SU-DHL-6 (cell line): ENCODE measurements at regions not wholly inside any gene's neighbourhood (a gene's known extent, or its start where the extent isn't known, plus 50 kb on each side); places are given as distances from the start of the nearest gene placed in this dataset.

Source experiments
- H2AFZ ChIP-seq: fragments of 200-600 bp; sonication (generic); 2 replicates; pipeline ENCODE4 v1.6.1; 2014; ENCODE audit warnings: low read depth, mild to moderate bottlenecking, moderate library complexity, mixed read lengths, antibody characterized with exemption, low read length; ENCODE audit not compliant: severe bottlenecking
- H3F3A ChIP-seq: fragments of 200-600 bp; shearing (Covaris generic); 2 replicates; pipeline ENCODE4 v1.6.0; 2016; ENCODE audit warnings: antibody characterized with exemption, mild to moderate bottlenecking; ENCODE audit not compliant: insufficient read depth
- H3K27ac ChIP-seq: fragments of 200-600 bp; sonication (generic); 2 replicates; pipeline ENCODE4 v1.5.1; 2016; ENCODE audit warnings: low read depth, mild to moderate bottlenecking, low read length, moderate library complexity, mixed read lengths
- H3K27me3 ChIP-seq: fragments of 200-600 bp; sonication (generic), shearing (Covaris generic); 2 replicates; pipeline ENCODE4 v1.6.0; 2014; ENCODE audit warnings: mild to moderate bottlenecking, low read length
- H3K36me3 ChIP-seq: fragments of 200-600 bp; sonication (generic); 2 replicates; pipeline ENCODE4 v1.6.1; 2014; ENCODE audit warnings: mild to moderate bottlenecking, low read length, mixed read lengths
- H3K4me2 ChIP-seq: fragments of 300-600, 200-600 bp; shearing (Covaris generic), sonication (generic); 2 replicates; pipeline ENCODE4 v1.6.0; 2014; ENCODE audit warnings: low read length, low read depth, mild to moderate bottlenecking; ENCODE audit not compliant: poor library complexity, severe bottlenecking
- H3K4me3 ChIP-seq: fragments of 200-600 bp; sonication (generic); 2 replicates; pipeline ENCODE4 v1.5.1; 2014; ENCODE audit warnings: antibody characterized with exemption, low read length, mild to moderate bottlenecking, mixed read lengths; ENCODE audit not compliant: insufficient read depth, poor library complexity, severe bottlenecking
- H3K79me2 ChIP-seq: fragments of 200-600 bp; sonication (generic); 2 replicates; pipeline ENCODE4 v1.6.1; 2014; ENCODE audit warnings: mild to moderate bottlenecking, low read length, moderate library complexity; ENCODE audit not compliant: insufficient read depth
- H3K9ac ChIP-seq: fragments of 200-600 bp; sonication (generic); 2 replicates; pipeline ENCODE4 v1.7.0; 2014; ENCODE audit warnings: mild to moderate bottlenecking, low read length
- H3K9me2 ChIP-seq: fragments of 200-600 bp; sonication (generic); replicated peaks from 2 replicates; pipeline ENCODE4 v1.6.1; 2014; ENCODE audit warnings: low read length; ENCODE audit not compliant: insufficient read depth
- H3K9me3 ChIP-seq: fragments of 200-600 bp; sonication (generic); 2 replicates; pipeline ENCODE4 v1.6.1; 2014; ENCODE audit warnings: low read length, mixed read lengths; ENCODE audit not compliant: insufficient read depth
- H4K20me1 ChIP-seq: fragments of 200-600 bp; sonication (generic); 2 replicates; pipeline ENCODE4 v1.6.1; 2014; ENCODE audit warnings: low read depth, mild to moderate bottlenecking, antibody characterized with exemption, low read length, moderate library complexity, mixed read lengths
- EZH2phosphoT487 ChIP-seq: fragments of 200-600 bp; sonication (generic), shearing (Covaris generic); conservative IDR thresholded peaks from 2 replicates; pipeline ENCODE4 v1.6.1; 2018; ENCODE audit warnings: mild to moderate bottlenecking, antibody characterized with exemption, low read length, moderate library complexity, mixed read lengths
- TF ChIP-seq, protein P1 (sequence below): fragments of 200-600 bp; sonication (generic); IDR thresholded peaks from one replicate; pipeline ENCODE4 v1.5.1; 2017; ENCODE audit warnings: antibody characterized with exemption, mild to moderate bottlenecking, low read length, moderate library complexity; ENCODE audit not compliant: insufficient read depth, poor library complexity, severe bottlenecking

- Histone ChIP-seq H2AFZ (no peak overlapping the region), H3F3A (no peaks in the 10 kb centered on the region), H3K9ac (no peak overlapping the region), H3K9me3 (no peaks in the 10 kb centered on the region), H3K9me2 (no peaks in the 10 kb centered on the region), H3K27me3 (no peaks in the 10 kb centered on the region; the same call in 1 of the 2 replicates), H3K27ac (no peak overlapping the region), H3K36me3 (no peaks in the 10 kb centered on the region), H3K79me2 (no peaks in the 10 kb centered on the region), H3K4me2 (no peak overlapping the region), H4K20me1 (no peaks in the 10 kb centered on the region), H3K4me3 (no peak overlapping the region)
- TF ChIP-seq, protein P1, sequence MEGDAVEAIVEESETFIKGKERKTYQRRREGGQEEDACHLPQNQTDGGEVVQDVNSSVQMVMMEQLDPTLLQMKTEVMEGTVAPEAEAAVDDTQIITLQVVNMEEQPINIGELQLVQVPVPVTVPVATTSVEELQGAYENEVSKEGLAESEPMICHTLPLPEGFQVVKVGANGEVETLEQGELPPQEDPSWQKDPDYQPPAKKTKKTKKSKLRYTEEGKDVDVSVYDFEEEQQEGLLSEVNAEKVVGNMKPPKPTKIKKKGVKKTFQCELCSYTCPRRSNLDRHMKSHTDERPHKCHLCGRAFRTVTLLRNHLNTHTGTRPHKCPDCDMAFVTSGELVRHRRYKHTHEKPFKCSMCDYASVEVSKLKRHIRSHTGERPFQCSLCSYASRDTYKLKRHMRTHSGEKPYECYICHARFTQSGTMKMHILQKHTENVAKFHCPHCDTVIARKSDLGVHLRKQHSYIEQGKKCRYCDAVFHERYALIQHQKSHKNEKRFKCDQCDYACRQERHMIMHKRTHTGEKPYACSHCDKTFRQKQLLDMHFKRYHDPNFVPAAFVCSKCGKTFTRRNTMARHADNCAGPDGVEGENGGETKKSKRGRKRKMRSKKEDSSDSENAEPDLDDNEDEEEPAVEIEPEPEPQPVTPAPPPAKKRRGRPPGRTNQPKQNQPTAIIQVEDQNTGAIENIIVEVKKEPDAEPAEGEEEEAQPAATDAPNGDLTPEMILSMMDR: no peak
- no peak for TF ChIP-seq EZH2phosphoT487
Measured at GRCh38 chr4:159941076-159941475, 838.2 kb downstream of the RAPGEF2 start.

GRCh38 chr4:159944477-159944876 lies 841.6 kb downstream of the RAPGEF2 start:
- Histone ChIP-seq H3K4me2 (no peak overlapping the region), H4K20me1 (no peaks in the 10 kb centered on the region), H3K9me2 (no peaks in the 10 kb centered on the region), H3K27ac (no peak overlapping the region), H3F3A (no peaks in the 10 kb centered on the region), H3K79me2 (no peaks in the 10 kb centered on the region), H3K4me3 (no peak overlapping the region), H3K9ac (no peak overlapping the region), H3K27me3 (no peaks in the 10 kb centered on the region; the same call in 1 of the 2 replicates), H3K9me3 (no peaks in the 10 kb centered on the region), H3K36me3 (no peaks in the 10 kb centered on the region), H2AFZ (no peak overlapping the region)
- TF ChIP-seq, protein P1: no peak
- no peak for TF ChIP-seq EZH2phosphoT487

- Histone ChIP-seq H3K9me2 (no peaks in the 10 kb centered on the region), H3K79me2 (no peaks in the 10 kb centered on the region), H4K20me1 (no peaks in the 10 kb centered on the region), H3K27me3 (no peaks in the 10 kb centered on the region; the same call in 1 of the 2 replicates), H3F3A (no peaks in the 10 kb centered on the region), H3K4me3 (no peak overlapping the region), H3K36me3 (no peaks in the 10 kb centered on the region), H3K9me3 (no peaks in the 10 kb centered on the region), H3K9ac (no peak overlapping the region), H2AFZ (no peak overlapping the region), H3K27ac (no peak overlapping the region), H3K4me2 (no peak overlapping the region)
- TF ChIP-seq EZH2phosphoT487: no peak
- TF ChIP-seq, protein P1: peak; percentile 66
Measured at GRCh38 chr4:159946983-159947615, 844.2 kb downstream of the RAPGEF2 start.
